ENCODE measurements at regions not wholly inside any gene's neighbourhood (a gene's known extent, or its start where the extent isn't known, plus 50 kb on each side); places are given as distances from the start of the nearest gene placed in this dataset.

- Histone ChIP-seq H3K27ac (no peak overlapping the region), H3K27me3 (no peaks in the 10 kb centered on the region), H3K9me3 (no peaks in the 10 kb centered on the region), H3K36me3 (no peaks in the 10 kb centered on the region), H3K4me1 (peaks cover 18% of the 10 kb centered on the region), H3K4me3 (no peak overlapping the region)
- WGBS: 75% methylated on average over 8 of the region's 8 CpGs
- DNase-seq (ENCODE audit: low spot score in 2 of 2): no peak
- TF ChIP-seq POLR2AphosphoS5 (IDR thresholded peaks at IDR 0.05) (no peak), EP300 (IDR thresholded peaks at IDR 0.05) (no peak)
Observed at GRCh38 chr15:31252171-31252785, 74.4 kb upstream of the KLF13 start.

- DNase-seq (ENCODE audit: low spot score in 2 of 2): no peak
- WGBS: 59% methylated on average over 7 of the region's 7 CpGs
- no peak for TF ChIP-seq POLR2A (IDR thresholded peaks at IDR 0.05)
- no peak for TF ChIP-seq EP300 (IDR thresholded peaks at IDR 0.05)
- no peak for TF ChIP-seq POLR2AphosphoS5 (IDR thresholded peaks at IDR 0.05)
- no peak for TF ChIP-seq CTCF (IDR thresholded peaks at IDR 0.05)
- H3K9me3 ChIP-seq: no peaks in the 10 kb centered on the region
- no peaks in the 10 kb centered on the region for H3K27me3 ChIP-seq
- H3K27ac ChIP-seq: no peak overlapping the region
- no peaks in the 10 kb centered on the region for H3K36me3 ChIP-seq
- no peak overlapping the region for H3K4me3 ChIP-seq
- H3K4me1 ChIP-seq: peaks cover 18% of the 10 kb centered on the region
Observed at GRCh38 chr15:31254431-31255175, 72.0 kb upstream of the KLF13 start.

GRCh38 chr15:31255176-31255510 lies 71.5 kb upstream of the KLF13 start:
- WGBS: 92% methylated on average over 5 of the region's 5 CpGs
- TF ChIP-seq EP300 (IDR thresholded peaks at IDR 0.05) (no peak), POLR2AphosphoS5 (IDR thresholded peaks at IDR 0.05) (no peak), CTCF (IDR thresholded peaks at IDR 0.05) (no peak), POLR2A (IDR thresholded peaks at IDR 0.05) (no peak)
- Histone ChIP-seq H3K27ac (no peak overlapping the region), H3K4me3 (no peak overlapping the region), H3K9me3 (no peaks in the 10 kb centered on the region), H3K27me3 (no peaks in the 10 kb centered on the region), H3K36me3 (no peaks in the 10 kb centered on the region), H3K4me1 (peaks cover 18% of the 10 kb centered on the region)
- DNase-seq (ENCODE audit: low spot score in 2 of 2): no peak

- no peaks in the 10 kb centered on the region for H3K36me3 ChIP-seq
- 75% methylated on average over 9 of the region's 9 CpGs for WGBS
- no peak overlapping the region for H3K27ac ChIP-seq
- TF ChIP-seq POLR2A (IDR thresholded peaks at IDR 0.05) (no peak), POLR2AphosphoS5 (IDR thresholded peaks at IDR 0.05) (no peak), CTCF (IDR thresholded peaks at IDR 0.05) (no peak), EP300 (IDR thresholded peaks at IDR 0.05) (no peak)
- peaks cover 18% of the 10 kb centered on the region for H3K4me1 ChIP-seq
- H3K27me3 ChIP-seq: no peaks in the 10 kb centered on the region
- H3K9me3 ChIP-seq: no peaks in the 10 kb centered on the region
- no peak overlapping the region for H3K4me3 ChIP-seq
- no peak for DNase-seq (ENCODE audit: low spot score in 2 of 2)
Observed at GRCh38 chr15:31255732-31256377, 70.8 kb upstream of the KLF13 start.

- TF ChIP-seq POLR2AphosphoS5 (IDR thresholded peaks at IDR 0.05) (no peak), CTCF (IDR thresholded peaks at IDR 0.05) (no peak), POLR2A (IDR thresholded peaks at IDR 0.05) (no peak), EP300 (IDR thresholded peaks at IDR 0.05) (no peak)
- no peak overlapping the region for H3K4me3 ChIP-seq
- H3K27me3 ChIP-seq: no peaks in the 10 kb centered on the region
- no peak overlapping the region for H3K27ac ChIP-seq
- no peaks in the 10 kb centered on the region for H3K36me3 ChIP-seq
- no peak for DNase-seq (ENCODE audit: low spot score in 2 of 2)
- no peaks in the 10 kb centered on the region for H3K9me3 ChIP-seq
- whole genome bisulfite sequencing: 70% methylated on average over 7 of the region's 11 CpGs
- peaks cover 18% of the 10 kb centered on the region for H3K4me1 ChIP-seq
Observed at GRCh38 chr15:31256378-31257265, 70.0 kb upstream of the KLF13 start.

Data from suprapubic skin (tissue), 4 donors.